ENCODE measurements at regions not wholly inside any gene's neighbourhood (a gene's known extent, or its start where the extent isn't known, plus 50 kb on each side); places are given as distances from the start of the nearest gene placed in this dataset.
A peak's percentile ranks its signal among the peaks of the same experiment; 100 is the strongest.

GRCh38 chr4:32374206-32374605 lies 1654.0 kb downstream of the PCDH7 start:
- DNase-seq, result no peak

- DNase-seq, result no peak
Measured at GRCh38 chr4:32393806-32394205, 1673.6 kb downstream of the PCDH7 start.

GRCh38 chr4:32394255-32394654 lies 1674.1 kb downstream of the PCDH7 start:
- no peak for DNase-seq

GRCh38 chr4:32396507-32397070 lies 1676.4 kb downstream of the PCDH7 start:
- DNase-seq, result no peak

- no peak for DNase-seq
Measured at GRCh38 chr4:32400870-32401269, 1680.7 kb downstream of the PCDH7 start.

GRCh38 chr4:32417113-32417704 lies 1697.0 kb downstream of the PCDH7 start:
- DNase-seq, result no peak

- DNase-seq, result no peak
Measured at GRCh38 chr4:32423267-32423666, 1703.1 kb downstream of the PCDH7 start.

- no peak for DNase-seq
Measured at GRCh38 chr4:32425243-32425642, 1705.1 kb downstream of the PCDH7 start.

- DNase-seq, result no peak
Measured at GRCh38 chr4:32427566-32427965, 1707.4 kb downstream of the PCDH7 start.

GRCh38 chr4:32429151-32429550 lies 1709.0 kb downstream of the PCDH7 start:
- no peak for DNase-seq

GRCh38 chr4:32435308-32435707 lies 1715.1 kb downstream of the PCDH7 start:
- DNase-seq, result no peak

GRCh38 chr4:32436816-32437215 lies 1716.6 kb downstream of the PCDH7 start:
- no peak for DNase-seq

- no peak for DNase-seq
Measured at GRCh38 chr4:32440391-32440790, 1720.2 kb downstream of the PCDH7 start.

- DNase-seq, result no peak
Measured at GRCh38 chr4:32454482-32454881, 1734.3 kb downstream of the PCDH7 start.

- no peak for DNase-seq
Measured at GRCh38 chr4:32455231-32455630, 1735.1 kb downstream of the PCDH7 start.

- no peak for DNase-seq
Measured at GRCh38 chr4:32460972-32461371, 1740.8 kb downstream of the PCDH7 start.

- no peak for DNase-seq
Measured at GRCh38 chr4:32462944-32463343, 1742.8 kb downstream of the PCDH7 start.

- no peak for DNase-seq
Measured at GRCh38 chr4:32470087-32470585, 1750.0 kb downstream of the PCDH7 start.

GRCh38 chr4:32472918-32473317 lies 1752.7 kb downstream of the PCDH7 start:
- no peak for DNase-seq

GRCh38 chr4:32475710-32476109 lies 1755.5 kb downstream of the PCDH7 start:
- no peak for DNase-seq

- DNase-seq, result peak; percentile 68
Measured at GRCh38 chr4:32477518-32477917, 1757.3 kb downstream of the PCDH7 start.

- DNase-seq, result no peak
Measured at GRCh38 chr4:32485956-32486355, 1765.8 kb downstream of the PCDH7 start.

GRCh38 chr4:32488690-32489089 lies 1768.5 kb downstream of the PCDH7 start:
- DNase-seq, result no peak

- DNase-seq, result no peak
Measured at GRCh38 chr4:32499171-32499570, 1779.0 kb downstream of the PCDH7 start.

- DNase-seq, result no peak
Measured at GRCh38 chr4:32503241-32503640, 1783.1 kb downstream of the PCDH7 start.
